IMR-90 (cell line): ENCODE measurements at regions not wholly inside any gene's neighbourhood (a gene's known extent, or its start where the extent isn't known, plus 50 kb on each side); places are given as distances from the start of the nearest gene placed in this dataset.

Source experiments
- CTCF ChIP-seq: conservative IDR thresholded peaks from 2 replicates; pipeline ENCODE4 v1.5.1; 2012; ENCODE audit warnings: mild to moderate bottlenecking, low read depth, low read length, improper control_type of control experiment
- ELK1 ChIP-seq: fragments of 150-350 bp; IDR thresholded peaks from 2 replicates; pipeline ENCODE4 v1.6.1; 2016; ENCODE audit warnings: low read depth, mild to moderate bottlenecking, low read length, moderate library complexity, borderline replicate concordance
- USF2 ChIP-seq: fragments of 150-350 bp; IDR thresholded peaks from 2 replicates; pipeline ENCODE4 v1.6.1; 2017; ENCODE audit warnings: mild to moderate bottlenecking, antibody characterized with exemption, low read length, low read depth

- TF ChIP-seq CTCF (no peak), ELK1 (no peak), USF2 (no peak)
Measured at GRCh38 chr13:40343550-40344269, 322.7 kb downstream of the FOXO1 start.
